ENCODE measurements at regions not wholly inside any gene's neighbourhood (a gene's known extent, or its start where the extent isn't known, plus 50 kb on each side); places are given as distances from the start of the nearest gene placed in this dataset.

DNA sequence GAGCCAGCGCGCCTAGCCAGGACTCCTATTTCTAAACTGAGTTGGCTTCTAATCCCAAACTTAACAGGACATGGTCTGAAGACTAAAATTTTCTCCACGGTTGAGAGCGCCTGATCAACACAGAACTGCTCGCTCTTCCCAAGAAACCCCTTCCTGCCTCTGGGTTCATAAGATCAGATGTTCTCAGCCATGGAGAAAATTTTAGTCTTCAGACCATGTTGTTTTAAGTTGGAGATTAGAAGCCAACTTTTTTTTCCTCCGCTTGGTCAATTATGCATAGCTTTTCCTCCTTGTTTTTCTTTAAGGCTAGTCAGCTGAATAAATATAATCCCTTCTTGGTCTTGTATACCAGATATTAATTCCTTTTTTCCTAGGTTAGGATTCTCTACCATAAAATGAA, 356.6 kb upstream of the ADAMTS9 start:
- no peak for DNase-seq (ENCODE audit: low read depth)

- DNase-seq (ENCODE audit: low read depth): no peak
These were observed 354.9 kb upstream of the ADAMTS9 start for GRCh38 chr3:65042675-65043074.

DNA sequence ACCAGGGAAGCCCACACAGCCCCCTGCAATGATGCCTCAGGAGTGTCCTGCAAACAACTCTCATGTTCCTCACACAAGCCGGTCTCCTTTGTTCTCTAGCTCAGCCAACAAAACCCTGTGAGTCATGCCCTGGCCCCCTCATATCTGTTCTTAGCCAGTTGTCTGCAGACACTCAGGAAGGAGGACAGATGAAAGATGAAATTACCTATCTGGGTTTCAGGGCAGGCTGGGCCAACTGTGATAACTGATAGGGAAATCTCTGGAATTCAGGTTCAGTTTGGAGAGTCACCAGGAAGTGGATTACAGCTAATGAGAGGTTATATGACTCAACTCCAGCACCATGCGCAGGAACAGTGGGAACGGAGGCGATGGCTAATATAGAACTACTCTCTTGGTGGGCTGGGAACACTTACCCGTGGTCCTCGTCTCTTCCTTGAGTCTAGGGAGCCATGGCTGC, 352.0 kb upstream of the ADAMTS9 start:
- peak; percentile 56 for DNase-seq (ENCODE audit: low read depth)

DNA sequence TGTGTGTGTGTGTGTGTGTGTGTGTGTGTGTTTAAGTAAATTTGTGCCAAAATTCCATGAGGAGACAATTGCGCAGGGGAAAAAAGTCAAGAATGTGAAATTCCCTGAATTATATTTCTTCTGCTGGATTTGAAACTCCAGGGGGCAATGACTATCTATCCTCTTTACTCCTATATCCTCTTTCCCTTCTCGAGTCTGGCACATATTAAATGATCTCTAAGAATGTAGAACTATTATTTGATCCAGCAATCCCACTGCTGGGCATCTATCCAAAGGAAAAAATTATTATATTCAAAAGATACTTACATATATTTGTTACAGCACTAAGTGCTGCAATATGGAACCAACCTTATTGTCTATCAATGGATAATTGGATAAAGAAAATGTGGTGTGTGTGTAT, 350.1 kb upstream of the ADAMTS9 start:
- DNase-seq (ENCODE audit: low read depth): no peak

- no peak for DNase-seq (ENCODE audit: low read depth)
These were observed 347.4 kb upstream of the ADAMTS9 start for GRCh38 chr3:65035246-65035645.

GRCh38 chr3:65033576-65033975, 345.8 kb upstream of the ADAMTS9 start:
- no peak for DNase-seq (ENCODE audit: low read depth)

DNA sequence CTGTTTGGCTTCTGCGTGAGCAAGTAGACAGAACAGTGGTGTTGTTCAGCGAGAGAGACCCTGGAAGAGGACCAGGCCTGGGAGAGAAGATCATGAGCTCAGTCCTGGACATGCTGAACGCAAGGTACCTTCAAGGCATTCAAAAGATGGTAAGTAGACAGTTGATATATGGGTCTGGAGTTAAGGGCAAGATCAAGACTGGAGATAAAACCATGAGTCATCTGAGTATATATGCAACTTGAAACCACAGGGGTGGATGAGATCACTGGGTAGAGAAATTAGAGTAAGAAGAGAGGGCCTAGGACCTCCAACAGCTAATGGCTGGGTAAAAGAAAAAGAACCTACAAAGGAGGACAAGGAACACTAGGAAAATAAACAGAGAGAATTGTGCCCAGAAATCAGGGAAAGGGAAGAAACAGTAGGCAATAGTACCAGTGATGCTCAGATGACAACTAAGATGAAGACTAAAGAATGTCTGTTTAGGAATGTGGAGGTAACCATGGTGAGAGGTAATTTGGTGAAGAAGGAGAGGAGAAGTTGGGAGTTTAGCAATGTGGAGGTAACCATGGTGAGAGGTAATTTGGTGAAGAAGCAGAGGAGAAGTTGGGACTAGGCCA, 343.2 kb upstream of the ADAMTS9 start:
- peak; percentile 36 for DNase-seq (ENCODE audit: low read depth)

DNA sequence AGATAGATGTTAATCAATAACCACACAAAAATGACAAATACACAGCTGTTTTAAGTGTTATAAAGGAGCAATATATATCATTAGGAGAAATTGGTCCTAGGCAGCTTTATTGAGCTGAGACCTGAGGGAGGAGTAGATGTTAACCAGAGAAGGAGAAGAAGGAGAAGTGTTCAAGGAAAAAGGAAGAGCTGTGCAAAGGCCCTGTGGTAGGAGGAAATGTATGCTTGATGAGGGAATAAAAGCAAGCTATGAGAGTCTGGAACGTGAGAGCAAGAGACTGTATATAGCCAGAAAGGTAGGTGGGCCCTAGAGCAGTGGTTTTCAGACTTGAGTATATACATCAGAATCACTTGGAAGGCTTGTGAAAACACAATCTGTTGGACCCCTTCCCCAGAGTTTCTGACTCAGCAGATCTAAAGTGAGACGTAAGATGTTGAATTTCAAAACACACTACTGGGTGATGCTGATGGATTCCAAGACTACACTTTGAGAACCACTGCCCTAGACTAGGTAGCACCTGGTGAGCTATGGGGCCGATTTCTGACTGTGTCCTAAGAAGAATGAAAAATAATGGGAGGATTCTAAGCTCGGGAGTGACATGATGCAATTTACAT, 342.3 kb upstream of the ADAMTS9 start:
- DNase-seq (ENCODE audit: low read depth): no peak

GRCh38 chr3:65029130-65029529, 341.3 kb upstream of the ADAMTS9 start:
- no peak for DNase-seq (ENCODE audit: low read depth)

DNA sequence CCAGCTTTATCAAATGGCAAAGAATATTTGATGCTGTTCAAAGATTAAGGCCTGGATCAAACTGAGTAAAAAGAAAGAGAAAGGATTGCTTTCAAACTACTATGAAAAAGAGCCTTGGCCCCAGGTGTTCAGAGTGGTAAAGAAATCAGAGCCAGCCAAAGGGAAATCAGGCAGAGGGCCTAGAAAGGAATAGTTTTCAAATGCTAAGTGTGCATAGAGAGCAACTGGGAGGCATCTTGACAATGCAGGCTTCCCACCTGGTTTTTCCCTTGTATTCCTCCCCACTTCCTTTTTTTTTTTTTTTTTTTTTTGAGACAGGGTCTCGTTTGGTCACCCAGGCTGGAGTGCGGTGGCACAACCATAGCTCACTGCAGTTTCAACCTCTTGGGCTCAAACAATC, 340.2 kb upstream of the ADAMTS9 start:
- no peak for DNase-seq (ENCODE audit: low read depth)

DNA sequence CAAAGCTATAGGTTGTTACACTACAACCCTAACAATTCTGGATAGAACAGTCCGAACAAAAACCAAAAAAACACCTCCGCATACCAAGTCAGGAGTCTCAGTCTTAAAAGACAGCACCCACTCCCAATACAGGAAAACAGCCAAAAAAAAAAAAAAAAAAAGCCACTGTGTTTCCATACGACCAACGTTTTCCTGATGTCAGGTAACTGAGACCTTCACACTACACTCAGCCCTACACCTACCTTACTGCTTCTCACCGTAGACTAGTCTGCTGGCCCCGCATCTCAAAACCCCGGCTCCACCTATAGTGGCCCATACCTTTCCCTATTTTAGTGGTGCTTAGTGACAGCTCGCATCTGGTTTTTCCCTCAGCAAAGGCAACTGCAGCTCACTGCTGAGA, 339.5 kb upstream of the ADAMTS9 start:
- no peak for DNase-seq (ENCODE audit: low read depth)

DNA sequence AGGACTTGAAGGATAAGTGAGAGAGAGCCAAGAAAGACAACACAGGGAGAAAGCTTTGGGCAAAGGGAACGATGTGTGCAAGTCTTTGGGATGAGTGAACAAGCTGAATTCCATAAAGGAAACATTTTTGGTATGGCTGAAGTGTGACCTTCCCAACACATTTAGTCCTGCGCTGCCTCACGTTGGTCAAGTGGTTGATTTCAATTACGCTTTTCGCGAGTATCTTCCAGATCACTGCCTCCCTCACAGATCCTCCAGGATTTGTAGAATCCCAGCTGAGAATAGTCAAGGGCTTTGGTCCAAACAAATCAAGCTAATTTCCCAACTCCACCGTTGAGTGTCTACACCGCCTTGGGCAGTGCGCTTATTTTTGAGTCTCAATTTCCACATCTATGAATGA, 338.4 kb upstream of the ADAMTS9 start:
- DNase-seq (ENCODE audit: low read depth): no peak

- DNase-seq (ENCODE audit: low read depth): no peak
These were observed 336.3 kb upstream of the ADAMTS9 start for GRCh38 chr3:65024148-65024547.

DNA sequence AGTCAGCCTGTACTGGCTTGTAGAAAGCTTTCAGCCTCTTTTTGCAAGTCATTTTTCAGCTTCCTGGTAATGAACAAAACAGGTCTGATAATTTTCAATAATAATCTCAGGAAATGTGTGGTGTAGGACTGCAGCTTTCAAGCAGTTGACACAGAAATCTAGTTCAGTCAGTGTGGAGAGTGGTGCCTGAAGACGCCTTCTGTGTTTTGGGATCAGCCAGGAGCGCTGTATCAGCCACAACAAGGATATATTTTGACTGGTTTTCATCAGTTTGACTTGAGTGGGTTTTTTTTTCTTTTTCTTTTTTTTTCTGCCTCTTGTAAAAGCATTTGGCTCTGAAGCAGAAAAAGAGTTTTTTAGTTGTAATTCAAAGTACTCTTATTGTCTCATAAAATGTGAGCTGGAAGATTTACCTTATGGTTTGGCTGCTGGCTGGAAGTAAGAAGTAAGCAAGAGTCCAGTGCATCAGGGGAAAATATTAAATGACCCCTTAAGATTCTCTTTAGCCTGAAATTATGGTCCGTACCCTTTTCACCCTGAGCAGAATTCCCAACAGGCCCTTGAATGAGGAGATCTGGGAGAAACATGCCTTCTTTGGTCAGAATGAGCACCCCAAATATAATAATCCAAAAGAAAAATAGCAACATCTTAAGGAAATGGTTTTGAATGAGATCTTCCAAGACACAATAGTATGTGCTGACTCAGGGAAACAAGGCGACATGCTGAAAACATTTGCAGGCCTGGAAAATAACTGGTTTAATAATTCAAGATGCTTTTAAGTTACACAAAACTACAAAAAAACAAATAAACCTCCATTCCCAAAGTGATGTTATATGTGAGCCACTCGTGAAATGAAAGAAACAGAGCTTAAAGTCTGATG, 332.7 kb upstream of the ADAMTS9 start:
- DNase-seq (ENCODE audit: low read depth): no peak

DNA sequence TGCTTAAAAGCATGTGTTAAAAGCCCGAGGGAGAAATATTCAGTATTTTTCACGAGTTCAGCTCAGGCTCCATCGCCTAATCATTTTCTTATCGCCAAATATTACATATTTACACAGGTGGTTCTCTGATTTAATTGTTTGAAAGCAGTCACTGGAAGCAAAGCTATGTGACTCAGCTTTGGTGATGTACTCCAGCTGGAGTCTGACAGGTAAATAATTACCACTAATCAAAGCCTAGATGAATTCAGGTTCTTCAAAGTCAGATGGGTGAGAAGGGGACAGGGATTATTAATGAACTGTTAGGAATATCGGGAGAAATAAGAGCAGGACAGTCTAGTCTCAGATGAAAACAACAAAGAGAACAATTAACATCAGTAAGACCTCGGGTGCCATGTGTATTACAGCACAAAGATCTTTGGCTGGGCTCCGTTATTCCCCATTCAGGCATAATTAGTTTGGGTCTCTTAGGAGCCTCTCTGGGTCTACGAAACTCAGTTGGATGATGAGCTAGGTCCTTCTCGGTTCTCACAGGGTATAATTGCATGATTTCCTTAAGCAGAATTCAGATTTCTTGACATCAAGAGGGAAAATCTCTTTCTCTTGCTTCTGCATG, 331.7 kb upstream of the ADAMTS9 start:
- DNase-seq (ENCODE audit: low read depth): no peak

GRCh38 chr3:65018801-65019200, 331.0 kb upstream of the ADAMTS9 start:
- no peak for DNase-seq (ENCODE audit: low read depth)

- DNase-seq (ENCODE audit: low read depth): no peak
These were observed 329.6 kb upstream of the ADAMTS9 start for GRCh38 chr3:65017359-65017758.

DNA sequence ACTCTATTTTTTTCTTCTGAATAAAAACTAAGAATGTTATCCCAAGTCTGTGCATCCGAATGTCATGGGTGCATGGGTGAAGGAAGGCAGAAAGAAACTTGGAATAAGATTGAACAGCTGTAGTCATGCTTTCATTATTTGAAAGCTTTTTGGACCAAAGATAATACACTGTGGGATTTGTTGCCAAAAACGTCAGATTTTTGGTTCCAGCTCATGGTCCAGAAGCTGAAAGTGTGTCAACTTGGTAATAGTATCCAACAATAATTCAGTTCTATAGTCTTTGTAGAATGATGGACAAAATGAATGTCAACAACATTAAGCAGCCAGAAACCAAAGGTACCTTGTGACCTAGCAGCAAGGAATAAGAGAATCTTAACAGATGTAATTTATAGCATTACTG, 327.9 kb upstream of the ADAMTS9 start:
- no peak for DNase-seq (ENCODE audit: low read depth)

- no peak for DNase-seq (ENCODE audit: low read depth)
These were observed 325.3 kb upstream of the ADAMTS9 start for GRCh38 chr3:65013053-65013452.

GRCh38 chr3:65006300-65006739, 318.5 kb upstream of the ADAMTS9 start:
- peak; percentile 86 for DNase-seq (ENCODE audit: low read depth)

DNA sequence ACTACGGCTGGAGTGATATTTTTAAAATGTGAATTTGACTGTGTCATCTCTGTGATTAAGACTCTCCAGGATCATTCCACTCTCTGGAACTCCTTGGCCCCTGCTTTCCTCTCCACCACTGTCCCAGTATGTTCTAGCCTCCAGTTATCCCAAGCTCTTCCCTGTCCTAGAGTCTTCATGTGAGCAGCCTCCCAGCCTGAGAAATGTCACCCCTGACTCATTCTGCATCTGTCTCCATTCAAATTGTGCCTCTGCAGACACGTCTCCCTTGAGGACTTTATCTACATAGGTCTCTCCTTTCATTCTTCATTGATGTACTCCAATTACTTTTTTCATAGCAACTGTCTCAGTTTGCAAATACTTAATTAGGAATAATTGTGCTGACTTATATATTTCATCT, 317.7 kb upstream of the ADAMTS9 start:
- peak; percentile 61 for DNase-seq (ENCODE audit: low read depth)

- no peak for DNase-seq (ENCODE audit: low read depth)
These were observed 317.0 kb upstream of the ADAMTS9 start for GRCh38 chr3:65004795-65005295.
